ENCODE measurements at regions not wholly inside any gene's neighbourhood (a gene's known extent, or its start where the extent isn't known, plus 50 kb on each side); places are given as distances from the start of the nearest gene placed in this dataset.

GRCh38 chr22:22410677-22411076, 97.9 kb downstream of the ZNF280B start:
- H3K9me3 ChIP-seq, result no peaks in the 10 kb centered on the region
- intact Hi-C loops (cut with DNase I), result no loop called here
- H3K4me3 ChIP-seq, result no peak overlapping the region
- TF ChIP-seq POLR2A (IDR thresholded peaks at IDR 0.05), result no peak
- TF ChIP-seq CTCF (IDR thresholded peaks at IDR 0.05), result no peak
- H3K36me3 ChIP-seq (replicated peaks in 1 of 2; ENCODE audit: insufficient read depth in 1 of 2, low read depth in 2 of 2), result no peaks in the 10 kb centered on the region
- 47 to 51% methylated on average over 3 of the region's 3 CpGs for WGBS, 2 donors
- no peak for DNase-seq
- H3K27ac ChIP-seq, result no peak overlapping the region
- no peaks in the 10 kb centered on the region for H3K27me3 ChIP-seq
- ATAC-seq, result no peak
- no peaks in the 10 kb centered on the region for H3K4me1 ChIP-seq

GRCh38 chr22:22414266-22414665, 94.3 kb downstream of the ZNF280B start:
- Histone ChIP-seq H3K27ac (no peak overlapping the region), H3K27me3 (no peaks in the 10 kb centered on the region), H3K4me1 (no peaks in the 10 kb centered on the region), H3K36me3 (replicated peaks in 1 of 2; ENCODE audit: insufficient read depth in 1 of 2, low read depth in 2 of 2) (no peaks in the 10 kb centered on the region), H3K9me3 (no peaks in the 10 kb centered on the region), H3K4me3 (no peak overlapping the region)
- ATAC-seq (no peak), DNase-seq (no peak)
- WGBS, 2 donors, result 40 to 41% methylated on average over 1 of the region's 1 CpG
- intact Hi-C loops (cut with DNase I), result no loop called here
- TF ChIP-seq POLR2A (IDR thresholded peaks at IDR 0.05), result no peak

- no peak for DNase-seq
- H3K4me3 ChIP-seq, result no peak overlapping the region
- H3K27ac ChIP-seq, result no peak overlapping the region
- H3K36me3 ChIP-seq (replicated peaks in 1 of 2; ENCODE audit: insufficient read depth in 1 of 2, low read depth in 2 of 2), result no peaks in the 10 kb centered on the region
- H3K4me1 ChIP-seq, result no peaks in the 10 kb centered on the region
- intact Hi-C loops (cut with DNase I), result no loop called here
- no peaks in the 10 kb centered on the region for H3K27me3 ChIP-seq
- H3K9me3 ChIP-seq, result no peaks in the 10 kb centered on the region
- 70% methylated on average over 9 of the region's 9 CpGs for WGBS, 2 donors
- ATAC-seq, result no peak
- TF ChIP-seq CTCF (IDR thresholded peaks at IDR 0.05) (no peak), POLR2A (IDR thresholded peaks at IDR 0.05) (no peak)
Observed at GRCh38 chr22:22417495-22418162, 90.9 kb downstream of the ZNF280B start.

GRCh38 chr22:22418163-22418549, 90.4 kb downstream of the ZNF280B start:
- Histone ChIP-seq H3K36me3 (replicated peaks in 1 of 2; ENCODE audit: insufficient read depth in 1 of 2, low read depth in 2 of 2) (no peaks in the 10 kb centered on the region), H3K27ac (no peak overlapping the region), H3K4me3 (no peak overlapping the region), H3K4me1 (no peaks in the 10 kb centered on the region), H3K27me3 (no peaks in the 10 kb centered on the region), H3K9me3 (no peaks in the 10 kb centered on the region)
- ATAC-seq, result no peak
- intact Hi-C loops (cut with DNase I), result no loop called here
- DNase-seq, result no peak
- 93 to 97% methylated on average over 2 of the region's 2 CpGs for WGBS, 2 donors
- TF ChIP-seq CTCF (IDR thresholded peaks at IDR 0.05) (no peak), POLR2A (IDR thresholded peaks at IDR 0.05) (no peak)

- Histone ChIP-seq H3K4me3 (no peak overlapping the region), H3K36me3 (replicated peaks in 1 of 2; ENCODE audit: insufficient read depth in 1 of 2, low read depth in 2 of 2) (no peaks in the 10 kb centered on the region), H3K27ac (no peak overlapping the region), H3K9me3 (no peaks in the 10 kb centered on the region), H3K4me1 (no peaks in the 10 kb centered on the region), H3K27me3 (no peaks in the 10 kb centered on the region)
- TF ChIP-seq CTCF (IDR thresholded peaks at IDR 0.05), result no peak
- TF ChIP-seq POLR2A (IDR thresholded peaks at IDR 0.05), result no peak
- no peak for DNase-seq
- intact Hi-C loops (cut with DNase I), result no loop called here
- WGBS, 2 donors, result 43 to 50% methylated on average over 2 of the region's 2 CpGs
- ATAC-seq, result no peak
Observed at GRCh38 chr22:22418957-22419356, 89.6 kb downstream of the ZNF280B start.

All from body of pancreas (tissue), 4 donors.